PC-3 (cell line): ENCODE measurements at regions not wholly inside any gene's neighbourhood (a gene's known extent, or its start where the extent isn't known, plus 50 kb on each side); places are given as distances from the start of the nearest gene placed in this dataset.

ENCODE experiments used
- ATAC-seq: fragments of 200-7000 bp; cut with Tn5 transposase; 2 replicates; pipeline ENCODE4 v1.9.1; 2020; ENCODE audit warnings: mild to moderate bottlenecking, moderate library complexity
- BruUV-seq: library from RNA; stranded (reverse); fragments of 400-500 nt; replicated peaks from 2 replicates; lab custom pipeline; 2021; lab: Mats Ljungman, UMichigan
- CTCF ChIA-PET: fragments of 300-600 bp; sonication (Branson Sonifier 250); formaldehyde crosslinking; loops from one replicate; lab custom pipeline; 2022; ENCODE audit warnings: antibody characterized with exemption; lab: Charles Lee
- POLR2A ChIA-PET: fragments of 300-600 bp; sonication (Branson Sonifier 250); formaldehyde crosslinking; loops from one replicate; lab custom pipeline; 2022; ENCODE audit warnings: antibody characterized with exemption; ENCODE audit not compliant: unreplicated experiment; lab: Charles Lee
- DNase-seq: peaks from one replicate; pipeline ENCODE4 v3.0.0-alpha.2; 2015
- H2AFZ ChIP-seq: fragments of 300-600 bp; sonication (generic); 2 replicates; pipeline ENCODE4 v1.6.0; 2016; ENCODE audit warnings: antibody characterized with exemption, low read length
- H3F3A ChIP-seq: fragments of 300-600 bp; sonication (generic); one replicate; pipeline ENCODE4 v1.6.0; 2017; ENCODE audit warnings: antibody characterized with exemption, low read length, control low read depth, mild to moderate bottlenecking; ENCODE audit not compliant: unreplicated experiment
- H3K27ac ChIP-seq: fragments of 300-600 bp; sonication (generic); 2 replicates; pipeline ENCODE4 v1.5.1; 2016; ENCODE audit warnings: mild to moderate bottlenecking, low read length
- H3K27me3 ChIP-seq: fragments of 300-600 bp; sonication (generic); 2 replicates; pipeline ENCODE4 v1.6.1; 2016; ENCODE audit warnings: low read length, mixed read lengths
- H3K36me3 ChIP-seq: fragments of 300-600 bp; sonication (generic); 2 replicates; pipeline ENCODE4 v1.6.1; 2016; ENCODE audit warnings: low read depth, mixed run types, low read length, mixed read lengths
- H3K4me1 ChIP-seq: fragments of 300-600 bp; sonication (generic); 2 replicates; pipeline ENCODE4 v1.5.1; 2016; ENCODE audit warnings: low read length; ENCODE audit not compliant: insufficient read depth
- H3K4me2 ChIP-seq: fragments of 300-600 bp; sonication (generic); 2 replicates; pipeline ENCODE4 v1.6.0; 2016; ENCODE audit warnings: low read length
- H3K4me3 ChIP-seq: fragments of 300-600 bp; sonication (generic); 2 replicates; pipeline ENCODE4 v1.5.1; 2016; ENCODE audit warnings: mild to moderate bottlenecking, low read length, mixed read lengths
- H3K79me2 ChIP-seq: fragments of 300-600 bp; sonication (generic); 2 replicates; pipeline ENCODE4 v1.6.1; 2017; ENCODE audit warnings: low read length, mixed read lengths
- H3K9ac ChIP-seq: fragments of 300-600 bp; sonication (generic); 2 replicates; pipeline ENCODE4 v1.6.0; 2016; ENCODE audit warnings: mild to moderate bottlenecking, low read length
- H3K9me2 ChIP-seq: fragments of 300-600 bp; sonication (generic); replicated peaks from 2 replicates; pipeline ENCODE4 v1.6.1; 2016; ENCODE audit warnings: mixed run types, low read length, mixed read lengths
- H3K9me3 ChIP-seq: fragments of 300-600 bp; sonication (generic); 2 replicates; pipeline ENCODE4 v1.6.1; 2016; ENCODE audit warnings: low read length, mixed read lengths
- H4K20me1 ChIP-seq: fragments of 300-600 bp; sonication (generic); 2 replicates; pipeline ENCODE4 v1.6.1; 2016; ENCODE audit warnings: low read length, mixed read lengths
- EZH2 ChIP-seq: fragments of 300-600 bp; sonication (generic); IDR thresholded peaks from one replicate; pipeline ENCODE4 v1.6.1; 2017; ENCODE audit warnings: antibody characterized with exemption, mild to moderate bottlenecking, low read length; ENCODE audit not compliant: unreplicated experiment
- EZH2phosphoT487 ChIP-seq: fragments of 300-600 bp; sonication (generic); IDR thresholded peaks from 2 replicates; pipeline ENCODE4 v1.6.1; 2018; ENCODE audit warnings: mild to moderate bottlenecking, antibody characterized with exemption, low read length, borderline replicate concordance
- intact Hi-C: fragments of 100-400 bp; cut with micrococcal nuclease; formaldehyde crosslinking; loops from 2 replicates; pipeline ENCODE4 v1.9.0; 2023
- TF ChIP-seq, protein P1 (sequence below): fragments of 300-600 bp; sonication (generic); conservative IDR thresholded peaks from 2 replicates; pipeline ENCODE4 v1.5.1; 2017; ENCODE audit warnings: antibody characterized with exemption, low read depth, mild to moderate bottlenecking, low read length

DNA sequence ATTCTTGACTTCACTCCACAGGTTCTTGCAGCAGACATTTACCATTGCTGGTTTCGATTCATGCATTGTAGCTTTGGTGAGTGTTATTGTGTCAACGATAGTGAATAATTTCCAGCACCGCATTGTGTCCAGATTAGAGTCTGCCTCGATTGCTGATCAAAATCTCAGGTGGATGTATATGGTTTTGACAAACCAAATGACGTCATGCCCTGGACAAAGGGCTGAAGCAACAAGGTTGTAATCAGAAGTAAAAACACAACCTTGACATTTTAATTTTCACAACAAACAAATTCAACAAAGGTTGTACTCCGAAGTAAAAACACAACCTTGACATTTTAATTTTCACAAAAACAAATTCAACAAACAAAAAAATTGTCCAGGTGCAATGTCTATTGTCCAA, 81.1 kb upstream of the WWC2 start:
- Histone ChIP-seq H3K36me3 (no peaks in the 10 kb centered on the region), H3K9ac (no peak overlapping the region), H3F3A (no peaks in the 10 kb centered on the region), H3K79me2 (no peaks in the 10 kb centered on the region), H3K4me3 (no peak overlapping the region), H3K9me2 (no peaks in the 10 kb centered on the region), H3K27ac (no peak overlapping the region), H3K4me1 (0 out of 2 replicates have a peak, but pooled peaks cover 4% of the 10 kb centered on the region), H3K9me3 (no peaks in the 10 kb centered on the region), H3K4me2 (no peak overlapping the region), H4K20me1 (no peaks in the 10 kb centered on the region), H2AFZ (no peak overlapping the region), H3K27me3 (0 out of 2 replicates have a peak, but pooled peaks cover 6% of the 10 kb centered on the region)
- ChIA-PET CTCF (no interaction called here), POLR2A (no interaction called here)
- TF ChIP-seq, protein P1, sequence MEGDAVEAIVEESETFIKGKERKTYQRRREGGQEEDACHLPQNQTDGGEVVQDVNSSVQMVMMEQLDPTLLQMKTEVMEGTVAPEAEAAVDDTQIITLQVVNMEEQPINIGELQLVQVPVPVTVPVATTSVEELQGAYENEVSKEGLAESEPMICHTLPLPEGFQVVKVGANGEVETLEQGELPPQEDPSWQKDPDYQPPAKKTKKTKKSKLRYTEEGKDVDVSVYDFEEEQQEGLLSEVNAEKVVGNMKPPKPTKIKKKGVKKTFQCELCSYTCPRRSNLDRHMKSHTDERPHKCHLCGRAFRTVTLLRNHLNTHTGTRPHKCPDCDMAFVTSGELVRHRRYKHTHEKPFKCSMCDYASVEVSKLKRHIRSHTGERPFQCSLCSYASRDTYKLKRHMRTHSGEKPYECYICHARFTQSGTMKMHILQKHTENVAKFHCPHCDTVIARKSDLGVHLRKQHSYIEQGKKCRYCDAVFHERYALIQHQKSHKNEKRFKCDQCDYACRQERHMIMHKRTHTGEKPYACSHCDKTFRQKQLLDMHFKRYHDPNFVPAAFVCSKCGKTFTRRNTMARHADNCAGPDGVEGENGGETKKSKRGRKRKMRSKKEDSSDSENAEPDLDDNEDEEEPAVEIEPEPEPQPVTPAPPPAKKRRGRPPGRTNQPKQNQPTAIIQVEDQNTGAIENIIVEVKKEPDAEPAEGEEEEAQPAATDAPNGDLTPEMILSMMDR, result no peak
- TF ChIP-seq EZH2, result no peak
- no peak for TF ChIP-seq EZH2phosphoT487
- DNase-seq (no peak), ATAC-seq (no peak)
- intact Hi-C loops, result no loop called here
- BruUV-seq, result no TSS peak

DNA sequence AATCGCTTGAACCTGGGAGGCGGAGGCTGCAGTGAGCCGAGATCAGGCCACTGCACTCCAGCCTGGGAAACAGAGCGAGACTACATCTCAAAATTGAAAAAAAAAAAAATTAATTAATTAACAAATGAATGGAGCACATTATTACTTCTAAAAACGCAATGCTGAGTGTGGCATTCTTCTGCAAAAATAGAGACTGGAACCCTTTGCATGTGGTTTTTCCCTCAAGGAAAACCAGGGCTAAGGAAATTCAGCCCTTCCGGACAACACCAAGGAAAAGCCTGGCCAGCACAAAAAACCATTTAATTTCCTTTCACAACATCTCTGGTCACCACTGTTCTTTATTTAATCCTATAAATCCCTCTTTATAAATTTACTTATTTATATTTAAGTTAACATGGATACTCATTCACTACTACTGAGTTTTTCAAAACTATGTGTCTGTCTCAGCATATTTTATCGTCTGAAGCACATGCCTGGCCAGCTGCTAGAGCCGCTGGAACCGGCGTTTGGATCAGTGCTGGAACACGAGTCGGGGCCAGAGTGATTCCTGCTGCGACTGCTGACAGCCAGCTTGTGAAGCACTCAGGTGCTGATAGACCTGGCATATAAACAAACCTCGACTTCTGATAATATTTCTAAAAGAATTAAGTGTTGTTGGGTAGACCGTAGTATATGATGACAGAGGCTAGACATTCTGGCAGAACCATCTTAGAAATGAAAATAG, 84.5 kb upstream of the WWC2 start:
- CTCF ChIA-PET, result no interaction called here
- no peak overlapping the region for H3K4me3 ChIP-seq
- no peaks in the 10 kb centered on the region for H3K9me3 ChIP-seq
- intact Hi-C loops, result no loop called here
- no peaks in the 10 kb centered on the region for H3K9me2 ChIP-seq
- H3F3A ChIP-seq, result no peaks in the 10 kb centered on the region
- no peak overlapping the region for H3K4me2 ChIP-seq
- H4K20me1 ChIP-seq, result no peaks in the 10 kb centered on the region
- no peaks in the 10 kb centered on the region for H3K36me3 ChIP-seq
- H2AFZ ChIP-seq, result no peak overlapping the region
- no peak overlapping the region for H3K27ac ChIP-seq
- peaks cover 13% of the 10 kb centered on the region for H3K27me3 ChIP-seq
- no TSS peak for BruUV-seq
- ATAC-seq, result no peak
- H3K4me1 ChIP-seq, result 0 out of 2 replicates have a peak, but pooled peaks cover 4% of the 10 kb centered on the region
- DNase-seq, result no peak
- POLR2A ChIA-PET, result no interaction called here
- H3K79me2 ChIP-seq, result no peaks in the 10 kb centered on the region
- H3K9ac ChIP-seq, result no peak overlapping the region
- no peak for TF ChIP-seq EZH2
- TF ChIP-seq, protein P1, result no peak
- TF ChIP-seq EZH2phosphoT487, result no peak

DNA sequence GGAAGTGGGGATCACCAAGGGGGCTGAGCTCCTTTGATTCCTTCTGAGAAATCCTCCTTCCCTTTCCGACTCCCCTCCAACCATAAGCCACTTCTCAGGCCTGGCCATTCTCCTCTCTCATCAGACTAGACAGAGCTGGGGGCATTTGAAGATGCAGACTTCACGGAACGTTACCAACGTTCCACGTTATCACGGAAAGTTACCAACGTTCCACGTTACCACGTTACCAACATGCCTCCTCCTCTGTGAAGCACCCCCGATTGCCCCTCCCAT, 85.4 kb upstream of the WWC2 start:
- H3F3A ChIP-seq, result no peaks in the 10 kb centered on the region
- BruUV-seq, result no TSS peak
- ChIA-PET POLR2A (no interaction called here), CTCF (no interaction called here)
- no peak for ATAC-seq
- H2AFZ ChIP-seq, result no peak overlapping the region
- H3K27ac ChIP-seq, result no peak overlapping the region
- peaks cover 21% of the 10 kb centered on the region for H3K27me3 ChIP-seq
- no peaks in the 10 kb centered on the region for H3K9me3 ChIP-seq
- H3K36me3 ChIP-seq, result no peaks in the 10 kb centered on the region
- 0 out of 2 replicates have a peak, but pooled peaks cover 4% of the 10 kb centered on the region for H3K4me1 ChIP-seq
- H3K79me2 ChIP-seq, result no peaks in the 10 kb centered on the region
- H3K4me2 ChIP-seq, result no peak overlapping the region
- H3K9ac ChIP-seq, result no peak overlapping the region
- TF ChIP-seq EZH2phosphoT487 (no peak), EZH2 (no peak)
- TF ChIP-seq, protein P1, result no peak
- intact Hi-C loops, result no loop called here
- H3K9me2 ChIP-seq, result no peaks in the 10 kb centered on the region
- DNase-seq, result no peak
- H4K20me1 ChIP-seq, result no peaks in the 10 kb centered on the region
- no peak overlapping the region for H3K4me3 ChIP-seq
